HG03103 (cell line): ENCODE measurements at regions not wholly inside any gene's neighbourhood (a gene's known extent, or its start where the extent isn't known, plus 50 kb on each side); places are given as distances from the start of the nearest gene placed in this dataset.
"Not testable (repeated sequence)": the region's sequence is repeated elsewhere in the genome, so short reads cannot be mapped to it uniquely, and the experiment has no call there.

Experiments
- ATAC-seq: cut with Tn5 transposase; IDR thresholded peaks from one replicate; pipeline ENCODE4 v1.9.1; 2021; ENCODE audit warnings: low read depth; ENCODE audit not compliant: unreplicated experiment

DNA sequence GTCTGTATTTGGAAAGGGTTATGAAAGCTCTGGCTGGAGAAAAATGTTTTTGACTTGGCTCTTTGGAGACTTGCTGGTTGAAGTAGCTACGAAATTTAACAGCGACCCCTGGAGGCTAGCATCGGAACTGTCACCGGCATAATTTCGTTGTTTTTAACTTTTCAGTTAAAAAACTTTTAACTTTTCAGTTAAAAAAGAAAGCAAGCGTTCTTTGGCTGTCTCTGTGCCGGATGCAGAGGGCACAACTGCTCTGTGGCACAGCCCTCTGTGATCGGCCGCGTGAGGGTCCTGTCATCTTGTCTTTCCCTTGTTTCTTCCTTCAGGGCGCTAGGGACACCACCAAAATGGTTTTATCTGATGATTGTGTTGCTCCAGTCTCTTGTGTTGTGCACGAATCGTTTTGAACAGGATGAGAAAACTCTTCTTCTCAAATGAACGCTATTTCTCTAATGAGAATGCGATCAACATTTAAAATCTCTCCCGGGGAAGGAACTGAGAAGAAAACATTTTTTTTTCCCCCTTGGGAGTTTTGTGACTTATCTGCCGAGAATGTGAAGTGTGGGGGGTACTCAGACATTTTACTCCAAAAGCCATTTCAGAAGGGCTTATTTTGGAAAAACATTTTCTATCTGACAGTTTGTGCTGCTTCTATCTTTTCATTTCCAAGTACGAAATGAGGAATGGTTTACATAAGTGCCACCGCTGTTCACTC is 57.1 kb downstream of the ADCYAP1 start:
- ATAC-seq, result no peak

DNA sequence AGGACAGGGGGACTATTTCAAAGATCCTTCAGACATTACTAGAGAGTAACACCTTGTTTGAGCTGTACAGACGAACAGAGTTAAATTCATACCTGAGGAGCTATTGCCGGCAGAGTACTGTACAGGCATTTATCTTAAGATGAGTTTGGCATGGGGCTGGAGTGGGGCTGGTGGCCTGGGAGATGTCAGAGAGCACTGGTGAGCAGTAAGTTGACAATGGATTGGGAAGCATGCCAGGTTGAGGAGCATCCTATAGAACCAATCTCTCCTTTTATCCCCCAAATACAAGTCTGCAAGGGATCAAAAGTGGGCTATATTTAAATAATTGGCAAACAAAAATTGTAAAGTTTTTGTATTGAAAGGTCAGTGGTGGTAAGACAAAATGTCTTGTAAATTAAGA is 58.6 kb downstream of the ADCYAP1 start:
- no peak for ATAC-seq

DNA sequence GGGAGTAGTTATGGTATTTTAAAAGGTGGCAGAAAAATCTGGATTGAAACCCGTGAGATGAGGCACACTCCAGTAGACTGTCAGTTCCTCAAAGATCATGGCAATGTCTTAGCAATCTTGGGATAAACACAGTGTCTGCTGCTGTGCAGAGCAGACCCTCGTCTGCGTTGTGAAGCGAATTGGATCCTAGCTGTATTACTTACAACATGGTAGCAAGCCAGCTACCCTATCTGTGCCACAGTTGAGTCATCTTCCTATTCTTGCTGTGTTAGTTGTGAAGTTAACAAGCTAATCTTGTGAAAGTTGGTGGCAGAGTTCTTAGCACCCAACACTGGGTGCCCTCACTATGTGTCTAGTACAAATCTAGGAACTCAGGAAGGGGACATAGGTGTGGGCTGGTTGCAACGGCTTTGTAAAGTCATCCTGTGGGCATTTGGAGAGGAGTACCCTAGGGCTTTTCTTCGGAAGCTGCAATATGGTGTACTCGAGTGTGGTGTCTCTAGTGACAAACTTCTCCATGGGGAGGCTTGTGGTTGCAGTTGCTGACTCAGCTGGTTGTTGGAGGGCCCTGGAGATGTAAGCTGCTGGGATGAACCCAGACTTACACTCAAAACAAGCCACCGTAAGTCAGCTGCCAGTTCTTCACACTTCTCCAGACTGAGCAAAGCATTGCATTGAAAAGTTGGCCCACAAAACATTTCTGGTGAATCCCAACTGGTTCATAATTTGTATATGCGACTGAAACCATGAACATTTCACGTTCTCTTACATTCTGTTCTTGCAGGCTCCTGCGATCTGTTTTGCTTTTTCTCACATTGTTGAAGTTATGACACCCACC is 61.5 kb downstream of the ADCYAP1 start:
- ATAC-seq, result no peak

DNA sequence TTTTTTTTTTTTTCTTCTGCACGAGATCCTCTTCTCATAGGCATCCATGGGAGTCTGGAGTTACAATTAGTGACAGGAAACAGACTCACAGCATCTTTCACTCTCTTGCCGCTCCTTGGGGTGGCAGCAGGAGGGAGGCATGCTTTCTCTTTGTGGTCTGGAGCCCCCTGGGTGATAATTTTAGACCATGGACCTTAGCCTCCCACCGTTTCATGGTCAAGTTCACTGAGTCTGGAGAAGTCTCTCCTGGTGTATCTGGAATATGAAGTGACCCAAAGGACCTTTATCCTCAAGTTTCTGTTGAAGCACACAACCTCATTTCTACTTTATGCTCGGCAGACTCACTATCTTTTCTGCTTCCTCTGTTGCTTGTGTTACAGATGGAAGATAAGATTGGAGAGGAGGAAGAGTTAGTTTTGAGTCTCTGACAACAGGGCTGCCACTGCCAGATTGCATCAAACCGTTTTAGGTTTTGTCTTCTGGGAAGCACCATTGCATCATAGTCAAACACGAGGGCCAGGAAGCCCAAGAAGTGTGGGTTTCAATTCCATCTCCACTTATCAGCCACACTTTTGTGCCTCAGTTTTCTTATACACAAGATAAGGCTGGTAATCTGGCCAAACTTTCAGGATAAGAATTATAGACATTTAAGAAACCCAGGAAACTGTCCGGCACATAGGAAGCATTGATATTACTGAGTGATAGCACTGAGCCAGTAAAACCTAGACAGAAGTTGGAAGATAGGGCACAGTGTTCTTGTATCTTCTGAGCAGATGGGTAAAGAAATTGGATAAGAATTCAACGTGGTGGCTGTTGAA is 62.3 kb downstream of the ADCYAP1 start:
- no peak for ATAC-seq

GRCh38 chr18:968910-969309 is 64.2 kb downstream of the ADCYAP1 start:
- not testable (repeated sequence) for ATAC-seq

GRCh38 chr18:969311-969710 is 64.6 kb downstream of the ADCYAP1 start:
- not testable (repeated sequence) for ATAC-seq

DNA sequence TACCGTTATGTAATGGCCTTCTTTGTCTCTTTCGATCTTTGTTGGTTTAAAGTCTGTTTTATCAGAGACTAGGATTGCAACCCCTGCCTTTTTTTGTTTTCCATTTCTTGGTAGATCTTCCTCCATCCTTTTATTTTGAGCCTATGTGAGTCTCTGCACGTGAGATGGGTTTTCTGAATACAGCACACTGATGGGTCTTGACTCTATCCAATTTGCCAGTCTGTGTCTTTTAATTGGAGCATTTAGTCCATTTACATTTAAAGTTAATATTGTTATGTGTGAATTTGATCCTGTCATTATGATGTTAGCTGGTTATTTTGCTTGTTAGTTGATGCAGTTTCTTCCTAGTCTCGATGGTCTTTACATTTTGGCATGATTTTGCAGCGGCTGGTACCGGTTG is 69.9 kb downstream of the ADCYAP1 start:
- not testable (repeated sequence) for ATAC-seq

DNA sequence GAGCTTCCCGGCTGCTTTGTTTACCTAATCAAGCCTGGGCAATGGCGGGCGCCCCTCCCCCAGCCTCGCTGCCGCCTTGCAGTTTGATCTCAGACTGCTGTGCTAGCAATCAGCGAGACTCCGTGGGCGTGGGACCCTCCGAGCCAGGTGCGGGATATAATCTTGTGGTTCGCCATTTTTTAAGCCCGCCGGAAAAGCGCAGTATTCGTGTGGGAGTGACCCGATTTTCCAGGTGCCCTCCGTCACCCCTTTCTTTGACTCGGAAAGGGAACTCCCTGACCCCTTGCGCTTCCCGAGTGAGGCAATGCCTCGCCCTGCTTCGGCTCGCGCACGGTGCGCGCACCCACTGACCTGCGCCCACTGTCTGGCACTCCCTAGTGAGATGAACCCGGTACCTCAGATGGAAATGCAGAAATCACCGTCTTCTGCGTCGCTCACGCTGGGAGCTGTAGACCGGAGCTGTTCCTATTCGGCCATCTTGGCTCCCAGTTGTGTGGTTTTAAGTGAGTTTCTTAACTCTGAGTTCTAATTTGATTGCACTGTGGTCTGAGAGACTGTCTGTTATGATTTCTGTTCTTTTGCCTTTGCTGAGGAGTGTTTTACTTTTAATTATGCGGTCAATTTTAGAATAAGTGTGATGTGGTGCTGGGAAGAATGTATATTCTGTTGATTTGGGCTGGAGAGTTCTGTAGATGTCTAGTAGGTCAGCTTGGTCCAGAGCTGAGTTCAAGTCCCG is 71.9 kb downstream of the ADCYAP1 start:
- not testable (repeated sequence) for ATAC-seq

GRCh38 chr18:977327-977726 is 72.7 kb downstream of the ADCYAP1 start:
- not testable (repeated sequence) for ATAC-seq

- not testable (repeated sequence) for ATAC-seq
These were observed 73.1 kb downstream of the ADCYAP1 start for GRCh38 chr18:977732-978131.

DNA sequence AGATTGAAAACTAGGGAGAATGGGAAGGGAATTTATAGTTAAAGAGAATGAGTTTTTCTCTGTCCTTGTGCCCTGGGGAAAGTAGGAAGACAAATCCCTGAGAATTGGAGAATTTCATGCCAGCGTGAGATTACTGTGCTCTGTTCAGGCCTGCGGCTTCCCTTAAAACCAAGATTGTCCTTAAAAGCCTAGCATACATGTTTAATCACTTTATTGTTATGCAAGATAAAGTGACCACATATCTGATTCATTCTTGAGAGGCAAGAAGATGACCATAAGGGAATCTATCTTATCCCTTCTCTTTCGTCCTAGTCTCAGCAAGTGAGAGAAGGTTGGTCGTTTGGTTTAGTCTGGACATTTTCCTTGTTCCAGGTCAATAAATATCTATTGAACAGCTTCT is 75.9 kb downstream of the ADCYAP1 start:
- no peak for ATAC-seq

DNA sequence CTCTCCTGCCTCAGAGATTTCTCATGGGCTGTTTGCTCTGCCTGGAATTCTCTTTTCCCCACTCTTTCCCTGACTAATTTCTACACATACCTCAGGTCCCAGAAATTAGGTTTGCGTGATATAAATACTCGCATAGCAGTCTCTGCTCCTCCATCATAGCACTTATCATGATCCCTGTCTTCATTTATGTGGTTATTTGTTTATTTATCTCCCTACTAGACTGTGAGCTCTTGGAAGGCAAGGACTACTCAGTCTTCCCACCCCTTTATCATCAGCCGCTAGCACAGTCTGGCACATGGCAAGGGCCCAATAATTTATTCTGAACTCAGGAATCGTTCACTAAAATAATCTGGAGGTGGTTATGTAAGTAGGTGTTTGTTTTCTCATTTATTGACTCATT is 79.3 kb downstream of the ADCYAP1 start:
- ATAC-seq, result no peak

DNA sequence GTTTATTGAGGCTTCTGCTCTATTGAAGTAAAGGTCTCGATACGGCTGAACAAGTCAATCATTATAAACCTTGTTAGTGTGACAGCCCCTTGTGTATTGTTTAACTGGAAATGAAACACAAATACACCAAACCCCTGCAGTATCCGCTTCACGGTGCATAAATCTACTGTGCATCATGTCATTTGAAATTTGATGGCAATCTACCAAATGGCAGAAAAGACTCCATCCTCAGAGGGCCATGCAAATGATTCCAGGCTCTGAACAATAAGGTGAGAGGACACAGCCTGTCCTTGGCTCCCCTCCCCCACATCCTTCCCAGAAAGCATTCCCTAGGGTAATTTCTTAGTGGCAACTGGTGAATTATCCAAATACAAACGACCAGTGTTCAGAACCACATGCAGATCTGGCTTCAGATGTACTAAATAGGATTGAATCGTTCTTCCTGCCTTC is 80.6 kb downstream of the ADCYAP1 start:
- ATAC-seq, result no peak

GRCh38 chr18:986051-986450 is 81.4 kb downstream of the ADCYAP1 start:
- no peak for ATAC-seq

- no peak for ATAC-seq
These were observed 81.9 kb downstream of the ADCYAP1 start for GRCh38 chr18:986552-986951.

DNA sequence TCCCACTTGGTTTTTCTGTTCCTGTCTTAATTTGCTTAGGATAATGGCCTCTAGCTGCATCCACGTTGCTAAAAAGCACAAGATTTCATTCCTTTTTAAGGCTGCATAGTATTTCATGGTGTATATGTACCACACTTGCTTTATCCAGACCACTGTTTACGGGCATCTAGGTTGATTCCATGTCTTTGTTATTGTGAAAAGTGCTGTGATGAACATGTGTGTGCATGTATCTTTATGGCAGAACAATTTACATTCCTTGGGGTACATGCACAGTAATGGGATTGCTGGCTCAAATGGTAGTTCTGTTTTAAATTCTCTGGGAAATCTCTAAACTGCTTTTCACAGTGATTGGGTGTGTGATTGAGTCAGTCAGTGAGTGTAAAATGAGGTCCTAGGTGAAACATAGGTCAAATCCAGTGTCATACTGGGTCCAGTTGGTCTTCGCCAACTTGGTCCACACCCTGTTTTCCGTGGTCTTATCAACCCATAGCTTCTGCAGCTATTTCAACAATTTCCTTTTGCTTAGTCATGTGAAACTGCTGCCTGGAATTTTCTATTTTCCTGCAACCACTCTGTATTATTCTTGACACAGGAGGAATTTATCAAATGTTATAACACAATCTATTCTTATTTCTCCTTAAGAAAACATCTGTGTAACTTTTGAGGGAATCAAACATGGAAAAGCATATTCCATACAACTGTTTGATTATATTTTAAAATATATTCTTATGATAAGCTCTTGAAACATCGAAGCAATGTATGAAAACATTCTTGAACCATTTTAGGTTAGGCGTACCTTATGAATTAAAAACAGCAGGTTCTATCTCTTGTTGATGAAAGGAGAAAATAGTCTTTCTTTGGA is 82.9 kb downstream of the ADCYAP1 start:
- ATAC-seq, result no peak

DNA sequence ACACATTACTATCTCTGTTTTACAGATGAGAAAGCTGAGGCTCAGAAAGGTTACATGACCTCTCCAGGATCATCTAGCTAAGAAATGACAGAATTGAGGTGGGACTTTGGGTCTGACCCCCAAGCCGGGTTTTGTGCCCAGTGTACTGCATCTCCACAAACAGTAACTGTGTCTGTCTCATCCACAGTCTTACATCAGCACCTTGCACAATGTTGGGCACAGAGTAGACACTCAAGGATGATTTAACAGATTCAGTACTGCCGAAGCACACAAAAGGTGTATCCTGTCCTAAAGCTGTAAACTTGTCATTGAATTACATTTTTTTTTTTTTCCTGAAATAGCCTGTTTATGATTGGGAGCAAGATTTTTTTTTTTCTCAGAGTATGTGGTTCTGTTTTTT is 84.8 kb downstream of the ADCYAP1 start:
- ATAC-seq, result no peak

DNA sequence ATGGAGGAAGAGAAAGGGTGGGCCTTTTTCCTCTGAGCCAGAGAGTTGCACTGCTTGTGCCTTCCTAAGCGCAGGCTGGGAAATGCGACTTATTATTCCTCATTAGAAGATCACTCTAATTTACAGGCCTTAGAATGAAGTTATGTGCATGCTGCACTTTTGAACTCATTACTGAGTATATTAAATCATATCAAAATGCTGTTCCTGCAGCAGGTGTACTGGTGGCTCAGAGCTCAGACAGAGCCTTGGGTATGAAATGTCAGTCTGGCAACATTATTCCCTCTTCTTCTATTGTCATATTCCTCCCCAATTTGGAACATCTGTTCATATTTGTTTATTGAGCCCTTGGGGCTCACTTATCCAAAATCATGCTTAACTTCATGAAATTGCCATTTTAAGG is 85.5 kb downstream of the ADCYAP1 start:
- ATAC-seq, result no peak

DNA sequence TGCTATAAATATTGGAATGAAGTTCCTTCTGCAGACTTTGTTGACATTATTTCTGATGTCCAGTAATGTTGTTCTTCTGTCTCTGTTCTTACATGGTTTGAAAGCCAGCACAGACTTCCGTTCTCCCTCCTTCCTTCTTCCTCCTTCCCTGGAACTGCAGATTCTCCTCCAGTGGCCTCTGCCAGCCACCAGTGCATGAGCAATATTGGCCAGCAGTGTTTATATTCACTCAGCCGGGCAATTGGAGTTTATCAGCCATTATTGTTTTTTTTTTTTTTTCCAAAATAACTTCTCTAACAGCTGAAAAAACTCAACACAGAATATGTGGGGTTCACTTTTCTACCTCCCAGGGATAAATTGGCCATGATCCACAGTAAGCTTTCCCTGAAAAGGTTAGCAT is 86.8 kb downstream of the ADCYAP1 start:
- ATAC-seq, result no peak
